AG08395 (cell line): ENCODE measurements at regions not wholly inside any gene's neighbourhood (a gene's known extent, or its start where the extent isn't known, plus 50 kb on each side); places are given as distances from the start of the nearest gene placed in this dataset.
A peak's percentile ranks its signal among the peaks of the same experiment; 100 is the strongest.
"Not testable (repeated sequence)": the region's sequence is repeated elsewhere in the genome, so short reads cannot be mapped to it uniquely, and the experiment has no call there.

Experiments used
- DNase-seq: peaks from one replicate; pipeline ENCODE4 v3.0.0; 2012; ENCODE audit warnings: mixed read lengths, low spot score

DNA sequence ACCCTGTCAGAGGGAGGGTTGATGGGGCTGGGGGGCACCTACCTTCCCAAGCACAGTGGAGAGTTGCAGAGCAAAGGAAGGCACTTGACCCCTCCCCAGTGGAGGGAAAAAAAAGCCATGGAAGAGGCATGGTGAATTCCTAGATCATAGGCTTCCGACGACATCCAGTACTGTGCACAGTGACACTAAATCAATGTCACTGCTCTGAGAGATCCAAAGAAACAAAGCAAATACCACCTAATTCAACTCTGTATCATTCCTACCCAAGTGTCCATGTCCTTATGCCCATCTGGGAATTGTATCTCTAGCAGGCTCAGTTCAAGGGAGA, 344.2 kb upstream of the NCAM1 start:
- no peak for DNase-seq

DNA sequence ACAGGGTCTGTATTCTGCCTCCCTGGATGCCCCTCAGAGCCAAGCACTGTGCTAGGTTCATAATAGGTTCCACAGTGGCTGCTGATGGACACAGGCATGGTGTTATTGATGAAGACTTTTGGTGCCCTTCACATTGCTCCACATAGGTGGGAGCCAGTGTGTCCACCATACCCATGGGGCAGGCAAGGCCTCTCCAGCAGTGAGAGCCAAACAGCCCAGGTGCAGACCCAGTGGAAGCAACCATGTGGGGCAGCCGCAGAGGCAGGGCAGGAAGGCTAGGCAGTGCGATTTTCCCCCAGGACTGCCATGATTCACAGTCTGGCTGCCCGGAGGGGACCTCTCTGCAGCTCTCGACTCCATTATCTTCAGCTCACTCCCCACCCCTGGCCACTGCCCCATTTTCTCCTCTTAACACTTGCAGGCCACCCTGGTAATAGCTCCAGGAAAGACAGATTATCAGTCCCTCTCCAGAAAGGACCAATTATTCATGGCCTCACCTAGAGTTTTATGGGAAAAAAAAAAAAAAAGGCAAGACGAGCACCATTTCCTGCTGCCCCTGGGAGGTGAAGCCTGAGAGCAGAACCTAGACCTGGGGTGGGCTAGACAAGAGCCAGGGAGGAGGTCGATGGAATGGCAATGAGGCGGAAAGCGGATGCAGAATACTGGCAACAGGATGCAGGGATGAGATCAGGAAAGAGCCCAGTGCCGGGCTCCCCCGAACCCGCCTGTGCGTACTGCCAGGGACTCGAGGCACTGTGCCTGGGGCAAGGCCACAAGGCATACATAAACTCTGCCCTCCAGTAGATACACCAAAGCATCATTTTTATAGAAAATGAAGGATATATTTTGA, 343.0 kb upstream of the NCAM1 start:
- no peak for DNase-seq

DNA sequence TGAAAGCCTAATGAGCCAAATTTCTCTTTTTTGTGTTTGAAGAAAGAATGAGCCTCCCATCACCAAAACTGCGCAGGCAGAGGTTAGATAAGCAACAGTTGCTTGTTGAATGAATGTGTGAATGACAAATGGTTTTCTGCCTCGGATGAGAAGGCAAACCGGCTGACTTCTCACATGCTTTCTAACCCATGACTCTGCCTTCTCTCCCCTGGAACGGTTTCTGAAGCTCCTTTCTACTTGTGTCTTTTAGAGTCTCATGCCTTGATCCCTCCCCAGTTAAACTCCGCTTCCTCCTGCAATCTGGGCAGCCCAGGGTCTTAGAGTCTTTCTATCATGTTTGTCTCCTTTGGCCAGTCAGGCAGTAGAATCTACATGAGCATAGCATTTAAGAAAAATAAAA, 342.1 kb upstream of the NCAM1 start:
- DNase-seq, result no peak

DNA sequence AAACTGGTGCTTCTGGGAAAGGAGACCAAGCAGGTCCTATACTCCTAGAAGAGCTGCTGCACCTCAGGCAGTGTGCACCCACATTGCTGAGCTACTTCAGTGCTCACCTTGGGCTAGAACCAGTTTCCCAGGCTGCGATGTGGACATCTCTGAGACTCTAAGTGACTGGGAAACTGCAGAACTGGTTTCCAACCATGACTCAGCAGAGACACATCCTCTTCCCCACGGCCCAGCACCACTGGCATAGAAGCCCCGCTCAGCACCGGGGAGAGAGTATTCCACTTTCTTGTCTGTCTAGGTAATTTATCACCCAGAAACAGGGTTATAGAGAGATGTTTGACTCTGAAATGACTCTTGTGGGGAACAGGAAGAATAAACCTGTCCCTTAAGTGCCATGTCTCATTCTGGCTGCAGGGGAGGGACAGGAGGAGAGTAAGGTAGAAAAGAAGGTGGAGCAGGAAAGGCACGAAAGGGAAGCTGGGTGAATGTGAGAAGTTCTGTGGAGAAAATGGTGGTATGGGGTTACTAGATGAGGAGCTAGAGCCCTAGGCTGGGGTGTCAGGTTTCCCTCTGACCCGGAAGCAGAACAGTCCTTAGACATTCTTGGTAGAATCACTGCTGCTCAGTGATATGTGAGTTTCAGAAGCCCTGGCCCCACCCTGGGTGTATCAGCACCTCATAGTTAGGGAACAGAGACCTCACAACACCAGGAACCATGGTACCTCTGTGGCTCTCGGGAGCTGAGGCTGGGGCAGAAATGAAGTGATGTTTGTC, 340.4 kb upstream of the NCAM1 start:
- DNase-seq, result peak; percentile 27

DNA sequence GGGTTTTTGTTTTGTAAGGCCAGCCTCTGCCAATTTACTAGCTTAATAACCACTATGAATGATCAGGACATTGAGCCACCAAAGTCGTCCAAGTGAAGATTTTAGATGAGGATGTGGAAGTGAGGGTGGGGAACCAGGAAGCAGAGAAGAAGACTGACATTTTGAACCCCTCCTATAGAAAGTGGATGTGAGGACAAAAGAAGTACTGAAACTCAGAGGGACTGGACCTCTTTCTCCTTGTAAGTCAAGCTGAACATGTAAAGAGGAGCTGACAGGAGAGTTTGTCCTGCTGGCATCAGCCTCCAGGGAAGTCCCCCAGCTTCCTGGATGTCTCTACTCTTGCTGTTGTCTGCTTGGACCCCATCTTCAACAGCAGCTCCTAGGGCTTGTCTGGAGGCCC, 338.2 kb upstream of the NCAM1 start:
- DNase-seq, result no peak

DNA sequence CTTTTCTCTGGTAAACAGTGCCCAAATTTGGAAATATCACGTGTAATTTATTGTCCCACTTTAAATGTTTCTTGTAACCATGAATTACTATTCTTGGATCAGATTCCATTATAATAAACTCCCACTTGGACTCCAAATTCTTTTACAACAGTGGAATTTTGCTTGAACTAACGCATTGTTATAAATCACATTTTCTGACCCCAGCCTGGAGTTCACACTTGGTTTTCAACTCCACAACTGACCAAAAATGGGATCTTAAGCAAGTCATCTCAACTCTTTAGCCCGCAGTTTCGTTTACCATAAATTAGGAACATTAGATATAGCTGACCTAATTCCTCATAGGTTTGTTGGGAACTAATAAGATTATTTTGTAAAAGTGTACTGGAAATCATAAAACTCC, 336.8 kb upstream of the NCAM1 start:
- DNase-seq, result no peak

DNA sequence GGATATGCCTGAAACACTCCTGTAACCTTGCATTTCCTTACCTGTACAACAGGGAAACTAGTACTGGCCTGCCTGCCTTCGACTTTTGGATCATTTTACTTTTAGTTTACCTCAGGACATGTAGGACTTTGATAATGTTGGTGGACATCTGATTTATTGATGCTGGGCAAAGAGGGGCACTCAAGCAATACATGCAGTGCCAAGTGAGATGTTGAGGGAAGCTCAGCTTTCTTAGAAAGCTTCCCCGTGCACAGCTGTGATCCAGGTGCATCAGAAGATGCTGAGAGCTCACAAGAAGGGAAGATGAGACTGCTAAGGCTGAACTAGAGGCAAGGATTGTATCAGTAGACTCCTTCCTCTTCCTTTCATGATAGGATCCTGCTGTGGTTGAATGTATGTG, 336.2 kb upstream of the NCAM1 start:
- not testable (repeated sequence) for DNase-seq

DNA sequence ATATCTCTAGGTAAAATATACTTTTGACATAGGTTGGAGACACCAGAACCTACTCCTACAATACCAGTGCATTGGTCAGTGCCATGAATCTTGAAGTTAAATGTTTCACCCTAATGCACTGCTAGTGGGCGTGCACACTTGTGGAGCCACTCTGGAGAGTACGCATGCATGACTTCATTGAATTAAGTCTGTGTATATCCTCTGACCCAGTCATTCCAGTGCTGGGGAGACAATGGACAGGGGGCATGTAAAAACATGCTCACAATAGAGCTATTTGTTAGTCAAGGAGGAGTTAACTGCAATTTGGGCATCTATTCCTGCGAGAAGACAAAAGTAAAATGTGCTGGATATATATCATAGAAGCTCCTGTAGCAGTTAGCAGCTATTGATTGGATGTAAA, 335.4 kb upstream of the NCAM1 start:
- no peak for DNase-seq

DNA sequence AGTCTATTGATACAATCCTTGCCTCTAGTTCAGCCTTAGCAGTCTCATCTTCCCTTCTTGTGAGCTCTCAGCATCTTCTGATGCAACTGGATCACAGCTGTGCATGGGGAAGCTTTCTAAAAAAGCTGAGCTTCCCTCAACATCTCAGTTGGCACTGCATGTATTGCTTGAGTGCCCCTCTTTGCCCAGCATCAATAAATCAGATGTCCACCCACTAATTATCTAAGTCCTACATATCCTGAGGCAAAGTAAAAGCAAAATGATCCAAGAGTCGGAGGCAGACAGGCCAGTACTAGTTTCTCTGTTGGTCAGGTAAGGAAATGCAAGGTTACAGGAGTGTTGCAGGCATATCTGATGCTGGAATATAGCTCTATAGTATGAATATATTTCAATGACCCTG, 334.5 kb upstream of the NCAM1 start:
- no peak for DNase-seq

DNA sequence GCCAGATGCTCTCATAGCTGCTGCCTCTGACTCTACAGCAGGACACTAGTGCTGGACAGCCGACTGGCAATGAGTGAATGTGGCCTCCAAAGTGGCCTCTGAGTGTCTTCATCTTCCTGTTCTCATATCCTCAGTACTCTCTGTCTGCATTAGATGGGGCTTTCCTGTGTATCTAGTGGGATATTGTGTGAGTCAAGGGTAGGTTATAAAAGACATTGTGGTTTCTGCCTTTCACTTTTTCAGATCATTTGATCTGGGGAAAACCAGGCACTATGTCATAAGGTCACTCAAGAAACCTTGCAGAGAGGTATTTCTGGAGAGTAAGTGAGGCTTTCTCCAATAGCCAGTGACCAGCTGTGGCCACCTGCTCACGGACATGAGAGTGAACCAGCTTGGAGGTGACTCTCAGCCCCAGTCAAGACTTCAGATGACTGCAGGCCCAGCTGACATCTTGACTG, 333.6 kb upstream of the NCAM1 start:
- no peak for DNase-seq

DNA sequence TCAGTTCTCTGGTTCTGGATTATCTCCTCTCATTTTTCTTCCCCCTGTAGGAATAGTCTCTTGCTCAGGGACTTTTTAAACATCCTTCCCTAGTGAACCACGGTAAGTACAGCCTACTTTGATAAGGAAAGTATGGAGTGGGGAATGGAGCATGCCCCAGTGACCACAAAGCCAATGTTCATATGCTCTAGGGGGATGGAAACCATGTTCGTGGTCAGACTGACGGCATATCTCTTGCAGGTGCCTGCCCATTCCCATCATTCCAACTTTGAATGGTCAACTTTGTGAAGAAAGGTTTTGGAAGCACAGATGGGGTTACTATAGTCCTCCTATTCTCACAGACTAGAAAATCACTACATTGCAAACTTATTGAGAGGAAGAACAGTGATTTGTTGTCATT, 332.5 kb upstream of the NCAM1 start:
- no peak for DNase-seq

DNA sequence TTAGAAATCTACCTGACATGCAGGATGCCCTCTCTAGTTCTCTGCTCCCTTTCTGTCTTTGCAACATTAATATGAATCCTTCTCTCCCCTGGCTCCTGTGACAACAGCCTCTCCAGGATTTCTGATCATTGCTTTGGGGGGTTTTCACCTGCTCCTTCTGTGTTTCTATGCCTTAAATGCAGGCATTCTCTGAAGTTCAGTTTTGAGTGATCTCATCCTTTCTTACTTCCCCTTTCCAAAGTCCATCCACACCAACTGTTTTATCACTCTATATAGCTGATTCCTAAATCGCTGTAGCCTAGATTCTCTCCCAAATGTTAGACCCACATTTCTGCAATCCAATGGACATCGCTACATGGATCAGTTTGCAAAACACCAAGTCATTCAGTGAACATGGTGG, 330.7 kb upstream of the NCAM1 start:
- DNase-seq, result no peak

DNA sequence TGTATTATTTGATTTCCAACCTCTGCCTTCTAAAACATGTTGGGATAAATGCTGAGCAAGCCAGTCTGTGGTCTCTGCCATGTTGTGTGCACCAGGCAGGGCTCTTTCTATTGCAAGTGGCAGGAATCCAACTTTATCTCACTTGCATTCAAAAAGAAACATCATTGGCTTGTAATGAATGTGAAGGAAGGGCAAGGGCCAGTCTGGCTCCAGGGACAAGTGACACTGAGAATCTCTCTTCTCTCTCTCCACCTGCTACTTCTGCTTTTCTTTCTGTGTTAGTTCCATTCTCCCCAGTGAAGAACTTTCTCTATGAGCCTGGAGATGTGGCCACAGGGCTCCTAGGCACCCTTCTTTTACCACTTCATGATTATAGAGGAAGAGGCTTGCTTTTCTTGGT, 329.9 kb upstream of the NCAM1 start:
- DNase-seq, result no peak

DNA sequence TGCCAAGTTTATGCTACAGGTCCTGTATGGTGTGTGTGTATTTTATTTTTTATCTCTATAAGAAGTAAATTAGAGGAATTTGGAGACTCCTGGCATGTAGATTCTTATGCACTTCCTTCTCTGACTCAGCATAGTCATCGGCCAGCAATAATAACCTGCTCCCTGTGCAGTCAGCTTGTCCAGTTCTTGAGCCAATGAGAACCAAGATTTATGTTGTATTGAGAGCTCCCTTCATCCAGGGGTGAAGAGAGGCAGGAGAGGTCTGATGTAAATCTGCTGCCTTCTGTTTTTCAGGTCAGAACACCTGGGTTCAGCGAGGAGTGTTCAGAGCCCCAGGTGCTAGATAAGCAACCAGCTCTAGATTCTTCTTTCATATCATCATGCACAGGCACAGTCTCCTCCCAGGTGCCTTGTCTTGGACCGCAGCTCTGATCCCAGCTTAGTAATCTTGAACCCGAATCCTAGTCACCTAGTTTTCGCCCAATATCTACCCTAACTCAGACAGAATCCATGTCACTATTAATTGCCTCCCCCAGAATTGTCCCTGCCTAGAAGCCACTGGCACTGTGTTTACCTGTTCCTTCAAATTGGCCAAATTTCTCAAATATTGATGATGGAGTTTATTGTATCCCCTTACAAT, 328.2 kb upstream of the NCAM1 start:
- DNase-seq, result no peak

DNA sequence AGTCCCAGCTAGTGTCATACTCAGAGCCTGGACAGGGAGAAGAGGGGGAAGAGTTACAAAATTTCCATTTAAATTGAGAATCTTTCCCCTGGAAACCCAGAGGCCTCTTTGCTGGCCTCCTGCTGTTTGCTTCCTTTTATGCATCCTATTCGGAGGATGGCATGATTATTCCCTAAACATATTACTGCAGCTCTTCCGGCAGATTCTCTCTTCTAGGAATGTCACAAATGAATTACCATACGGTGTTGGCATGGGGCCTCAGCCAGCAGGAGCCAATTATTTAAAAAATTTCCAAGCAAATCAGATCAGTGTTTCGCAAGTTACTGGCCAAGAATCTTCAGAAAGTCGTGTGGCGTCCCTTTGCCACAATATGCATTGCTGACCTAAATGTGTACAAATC, 326.7 kb upstream of the NCAM1 start:
- DNase-seq, result peak; percentile 24

DNA sequence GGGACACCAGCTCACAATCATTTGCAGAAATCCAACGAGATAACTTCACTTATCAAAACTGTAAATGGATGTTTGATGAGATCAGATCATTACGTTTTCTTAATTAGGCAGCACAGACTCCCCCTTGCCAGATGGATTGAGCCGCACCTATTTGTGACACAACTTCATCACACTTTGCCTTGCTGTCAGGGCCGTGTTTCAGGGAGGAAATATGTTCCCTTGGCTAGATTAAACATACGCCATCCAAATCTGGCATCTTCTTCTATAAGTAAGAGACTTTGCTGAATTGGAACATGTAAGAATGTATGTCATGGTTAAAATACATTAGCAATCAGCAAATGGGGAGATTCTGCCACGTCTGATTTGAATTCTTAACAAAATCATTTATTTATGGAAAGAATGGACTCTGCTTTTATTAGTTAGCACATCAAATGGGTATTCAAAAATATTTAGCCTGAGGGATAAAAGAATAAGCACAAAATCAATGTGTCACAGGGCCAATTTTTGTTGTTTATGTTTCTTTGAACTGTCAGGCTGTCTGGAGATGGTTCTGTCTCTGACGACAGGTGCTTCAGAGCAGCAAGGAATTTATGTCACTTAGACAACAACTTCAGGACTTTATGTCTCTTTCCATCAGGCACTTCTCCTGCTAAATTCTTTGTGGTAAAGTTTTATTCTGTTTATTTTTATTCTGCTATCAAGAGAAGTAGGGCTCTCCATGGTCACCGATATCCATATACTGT, 326.1 kb upstream of the NCAM1 start:
- no peak for DNase-seq

DNA sequence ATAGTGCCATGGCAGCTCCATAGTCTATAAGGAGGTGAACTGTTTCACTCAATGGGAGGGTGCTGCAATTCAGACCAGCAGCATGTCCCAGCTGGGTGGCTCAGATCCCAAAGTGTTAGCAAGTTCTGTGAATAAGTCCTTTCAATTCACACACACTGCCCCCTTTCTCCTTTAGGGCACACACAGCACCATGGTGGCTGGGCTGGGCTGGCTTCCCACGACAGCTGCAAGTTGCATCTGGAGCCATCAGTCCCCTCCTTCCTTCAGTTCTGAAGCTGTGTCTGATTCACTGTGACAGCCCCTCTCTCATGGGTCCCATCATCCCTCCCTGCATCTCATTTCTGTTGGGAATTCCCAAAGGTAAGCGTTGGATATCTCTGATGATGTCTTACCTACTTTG, 324.1 kb upstream of the NCAM1 start:
- no peak for DNase-seq

DNA sequence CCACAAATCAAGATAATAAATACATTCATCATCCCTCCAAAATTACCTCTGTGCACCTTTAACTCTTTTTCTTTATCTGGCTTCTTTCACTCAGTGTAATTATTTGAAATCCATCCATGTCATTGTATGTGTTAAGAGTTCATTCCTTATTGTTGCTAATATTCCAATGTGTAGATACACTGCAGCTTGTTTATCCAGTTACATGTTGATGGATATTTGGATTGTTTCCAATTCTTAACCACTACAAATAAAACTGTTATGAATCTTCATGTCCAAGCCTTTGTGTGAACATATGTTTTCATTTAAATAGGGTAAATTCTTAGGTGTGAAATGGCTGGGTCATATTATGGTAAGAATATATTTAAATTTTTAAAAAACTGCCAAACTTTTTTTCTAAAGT, 323.3 kb upstream of the NCAM1 start:
- no peak for DNase-seq

DNA sequence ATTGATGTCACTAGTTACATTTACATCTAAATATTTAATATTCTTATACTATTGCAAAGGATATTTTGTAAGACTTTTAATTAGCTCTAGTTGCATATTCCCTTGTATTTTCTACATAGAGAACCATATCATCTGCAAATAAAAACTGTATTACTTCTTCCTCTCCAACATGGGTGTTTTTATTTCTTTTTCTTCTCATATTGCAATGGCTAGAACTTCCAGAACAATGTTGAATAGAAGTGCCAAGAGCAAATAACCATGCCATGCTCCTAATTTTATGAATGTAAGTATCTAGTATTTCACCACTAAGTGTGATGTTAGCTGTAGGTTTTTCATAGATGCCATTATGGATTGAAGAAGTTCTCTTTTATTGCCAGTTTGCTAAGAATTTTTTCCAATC, 321.8 kb upstream of the NCAM1 start:
- DNase-seq, result no peak

DNA sequence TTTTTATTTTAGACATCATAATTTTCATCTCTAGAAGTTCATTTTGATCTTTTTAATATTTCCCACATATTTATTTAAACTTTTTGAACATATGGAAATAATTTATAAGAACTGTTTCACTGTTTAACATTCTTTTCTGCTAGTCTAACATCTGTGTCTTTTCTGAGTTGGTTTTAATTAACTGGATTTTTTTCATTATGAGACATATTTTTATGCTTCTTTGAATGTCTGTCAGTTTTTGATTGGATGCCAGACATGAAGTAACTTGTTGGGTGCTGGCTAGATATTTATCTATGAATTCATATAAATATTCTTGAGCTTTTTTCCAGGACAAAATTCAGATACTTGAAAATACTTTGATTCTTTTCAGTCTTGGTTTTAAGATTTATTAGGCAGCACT, 317.8 kb upstream of the NCAM1 start:
- DNase-seq, result no peak

DNA sequence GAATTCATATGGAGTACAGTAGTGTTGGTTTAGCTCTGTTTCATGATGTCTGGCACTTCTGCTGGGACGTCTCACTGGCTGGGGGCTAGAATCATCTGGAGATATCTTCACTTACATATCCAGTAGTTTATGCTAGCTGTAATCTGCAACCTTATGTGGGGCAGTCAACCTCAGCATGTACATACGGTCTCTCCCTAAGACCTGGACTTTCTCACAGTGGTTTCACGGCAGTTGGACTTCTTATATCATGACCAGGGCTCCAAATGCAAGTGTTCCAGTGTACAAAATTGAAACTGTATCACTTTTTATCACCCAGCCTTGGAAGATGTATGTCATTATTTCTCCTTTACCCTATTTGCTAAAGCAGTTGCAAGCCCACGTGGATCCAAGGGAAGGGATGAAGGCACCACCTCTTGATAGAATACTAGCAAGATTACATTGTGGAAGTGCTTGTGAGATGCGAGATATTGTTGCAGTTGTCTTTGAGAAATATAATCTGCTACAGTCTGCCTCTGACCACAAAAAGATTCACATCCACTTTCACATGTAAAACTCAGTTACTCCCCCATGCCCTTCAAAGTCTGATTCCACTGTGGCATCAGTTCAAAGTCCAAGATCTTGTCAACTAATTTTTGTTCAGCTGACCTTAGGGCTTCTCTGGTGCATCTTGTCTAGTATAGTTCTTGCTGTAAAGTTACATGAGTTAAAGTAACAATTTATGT, 316.6 kb upstream of the NCAM1 start:
- DNase-seq, result no peak

DNA sequence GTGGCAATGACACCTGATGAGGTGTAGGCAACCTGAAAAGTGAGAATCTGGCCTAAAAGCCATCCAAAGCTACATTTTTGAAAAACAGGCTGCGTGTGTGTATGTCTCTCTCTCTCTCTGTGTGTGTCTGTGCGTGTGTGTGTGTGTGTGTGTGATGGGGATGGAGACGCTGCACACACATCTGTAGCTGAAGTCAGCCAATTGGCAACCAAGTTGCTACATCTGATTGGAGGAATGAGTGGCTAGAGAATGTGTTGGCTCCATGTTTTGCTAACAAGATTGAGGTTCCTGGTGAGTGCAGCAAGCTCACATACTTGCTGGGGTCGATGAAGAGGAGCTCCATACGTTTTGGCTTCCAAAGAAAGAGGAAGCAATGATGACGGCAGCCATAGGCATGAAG, 311.4 kb upstream of the NCAM1 start:
- no peak for DNase-seq
